ENCODE measurements at regions not wholly inside any gene's neighbourhood (a gene's known extent, or its start where the extent isn't known, plus 50 kb on each side); places are given as distances from the start of the nearest gene placed in this dataset.

DNA sequence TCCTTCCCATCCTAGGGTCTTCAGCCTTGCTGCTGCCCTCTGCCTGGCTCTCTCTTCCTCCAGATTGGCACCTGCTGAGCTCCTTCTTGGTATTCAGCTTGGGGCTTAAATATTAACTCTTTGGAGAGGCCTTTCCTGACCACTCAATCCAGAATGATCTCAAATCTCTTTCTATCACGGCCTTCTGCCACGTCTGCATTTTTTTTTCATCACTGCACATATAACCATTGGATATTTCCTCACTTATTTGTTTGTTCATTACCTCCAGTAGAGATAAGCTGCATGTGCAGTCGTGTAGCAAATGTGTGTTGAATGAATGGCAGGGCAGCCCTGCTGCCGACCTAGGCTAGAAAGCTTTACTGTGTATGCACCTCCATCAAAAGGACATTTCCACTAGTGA lies 51.6 kb upstream of the MPP7 start:
- TF ChIP-seq, protein P1, sequence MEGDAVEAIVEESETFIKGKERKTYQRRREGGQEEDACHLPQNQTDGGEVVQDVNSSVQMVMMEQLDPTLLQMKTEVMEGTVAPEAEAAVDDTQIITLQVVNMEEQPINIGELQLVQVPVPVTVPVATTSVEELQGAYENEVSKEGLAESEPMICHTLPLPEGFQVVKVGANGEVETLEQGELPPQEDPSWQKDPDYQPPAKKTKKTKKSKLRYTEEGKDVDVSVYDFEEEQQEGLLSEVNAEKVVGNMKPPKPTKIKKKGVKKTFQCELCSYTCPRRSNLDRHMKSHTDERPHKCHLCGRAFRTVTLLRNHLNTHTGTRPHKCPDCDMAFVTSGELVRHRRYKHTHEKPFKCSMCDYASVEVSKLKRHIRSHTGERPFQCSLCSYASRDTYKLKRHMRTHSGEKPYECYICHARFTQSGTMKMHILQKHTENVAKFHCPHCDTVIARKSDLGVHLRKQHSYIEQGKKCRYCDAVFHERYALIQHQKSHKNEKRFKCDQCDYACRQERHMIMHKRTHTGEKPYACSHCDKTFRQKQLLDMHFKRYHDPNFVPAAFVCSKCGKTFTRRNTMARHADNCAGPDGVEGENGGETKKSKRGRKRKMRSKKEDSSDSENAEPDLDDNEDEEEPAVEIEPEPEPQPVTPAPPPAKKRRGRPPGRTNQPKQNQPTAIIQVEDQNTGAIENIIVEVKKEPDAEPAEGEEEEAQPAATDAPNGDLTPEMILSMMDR (IDR thresholded peaks at IDR 0.05), result no peak

DNA sequence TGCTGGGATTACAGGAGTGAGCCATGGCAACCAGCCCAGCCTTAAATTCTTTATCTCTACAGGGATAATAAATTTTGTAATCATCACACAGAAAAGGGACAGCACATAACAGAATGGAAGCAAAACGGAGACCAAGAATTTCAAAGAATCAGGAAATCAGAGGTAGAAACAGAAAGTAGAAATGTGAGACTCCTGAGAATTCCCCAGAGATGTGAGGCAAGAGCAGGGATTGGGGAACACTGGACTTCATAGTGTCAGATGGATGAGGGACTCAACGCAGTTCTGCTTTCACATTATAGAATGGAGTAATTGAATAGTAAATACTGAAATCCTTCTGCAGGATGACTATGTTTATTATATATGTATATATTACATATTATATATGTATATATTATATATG lies 52.5 kb upstream of the MPP7 start:
- TF ChIP-seq, protein P1 (IDR thresholded peaks at IDR 0.05), result no peak

DNA sequence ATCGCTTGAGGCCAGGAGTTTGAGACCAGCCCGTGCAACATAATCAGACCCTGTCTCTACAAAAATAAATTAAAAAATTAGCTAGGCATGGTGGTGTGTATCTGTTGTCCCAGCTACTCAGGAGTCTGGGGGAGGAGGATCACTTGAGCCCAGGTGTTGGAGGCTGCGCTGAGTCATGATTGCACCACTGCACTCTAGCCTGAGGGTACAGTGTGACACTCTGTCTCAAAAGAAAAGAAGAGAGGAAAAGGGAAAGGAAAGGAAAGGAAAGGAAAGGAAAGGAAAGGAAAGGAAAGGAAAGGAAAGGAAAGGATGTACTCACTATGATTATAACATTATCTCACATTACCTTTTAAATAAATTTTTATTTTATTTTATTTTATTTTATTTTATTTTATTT lies 56.5 kb upstream of the MPP7 start:
- TF ChIP-seq, protein P1 (IDR thresholded peaks at IDR 0.05), result no peak

DNA sequence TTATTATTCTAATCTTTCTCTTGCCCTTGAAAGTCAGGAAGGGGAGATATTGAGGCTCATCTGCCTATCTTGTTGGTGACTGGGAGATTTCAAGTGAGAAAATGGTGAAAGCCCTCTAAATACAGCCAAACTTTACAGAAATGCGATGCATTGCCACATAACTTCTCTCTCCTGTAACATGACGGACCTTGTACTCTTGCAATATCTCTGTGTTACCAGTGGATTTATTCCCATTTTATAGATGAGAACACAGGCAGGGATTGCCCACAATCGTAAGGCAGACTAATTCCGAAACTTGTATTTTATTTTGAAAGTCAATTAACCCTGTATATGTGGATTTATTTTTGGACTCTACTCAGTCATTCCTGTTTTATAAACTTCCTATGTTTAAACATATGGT lies 57.3 kb upstream of the MPP7 start:
- TF ChIP-seq, protein P1 (IDR thresholded peaks at IDR 0.05), result no peak

DNA sequence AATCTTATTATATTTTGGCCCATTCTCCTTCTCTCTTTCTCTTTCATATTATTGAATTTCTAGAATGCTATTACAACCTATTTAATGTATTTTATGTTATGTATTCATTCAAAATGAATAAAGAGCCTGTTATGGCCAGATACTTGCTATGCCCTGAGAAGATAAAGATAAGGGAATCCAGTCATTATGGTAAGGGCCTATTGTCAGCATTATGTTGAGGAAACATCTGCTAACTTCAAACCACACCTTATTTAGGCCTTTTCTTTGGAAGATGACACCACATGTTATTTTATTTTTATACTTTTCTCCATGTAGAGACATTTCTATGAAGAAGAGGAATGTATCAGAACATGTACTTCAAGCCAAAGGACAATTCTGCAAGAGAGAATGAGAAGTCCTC lies 60.5 kb upstream of the MPP7 start:
- TF ChIP-seq, protein P1 (IDR thresholded peaks at IDR 0.05), result no peak

DNA sequence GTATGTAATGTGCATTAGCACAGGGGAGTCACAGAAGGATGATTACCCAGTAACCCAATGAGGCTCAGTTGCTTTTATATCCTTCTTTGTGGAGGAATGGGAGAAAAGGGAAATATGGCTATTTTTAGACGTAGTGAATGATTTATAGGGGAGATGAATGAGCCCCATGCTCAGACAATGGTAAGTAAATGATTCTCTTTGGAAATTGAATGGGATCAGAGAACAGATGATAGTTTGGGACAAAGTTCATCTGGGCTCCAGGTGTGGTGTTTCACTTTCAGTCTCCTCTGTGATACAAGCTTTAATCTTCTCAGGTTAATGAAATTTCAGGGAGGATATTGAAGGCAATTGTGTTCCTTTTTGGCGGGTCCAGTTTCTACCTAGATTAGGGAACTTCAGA lies 63.0 kb upstream of the MPP7 start:
- TF ChIP-seq, protein P1 (IDR thresholded peaks at IDR 0.05), result no peak

DNA sequence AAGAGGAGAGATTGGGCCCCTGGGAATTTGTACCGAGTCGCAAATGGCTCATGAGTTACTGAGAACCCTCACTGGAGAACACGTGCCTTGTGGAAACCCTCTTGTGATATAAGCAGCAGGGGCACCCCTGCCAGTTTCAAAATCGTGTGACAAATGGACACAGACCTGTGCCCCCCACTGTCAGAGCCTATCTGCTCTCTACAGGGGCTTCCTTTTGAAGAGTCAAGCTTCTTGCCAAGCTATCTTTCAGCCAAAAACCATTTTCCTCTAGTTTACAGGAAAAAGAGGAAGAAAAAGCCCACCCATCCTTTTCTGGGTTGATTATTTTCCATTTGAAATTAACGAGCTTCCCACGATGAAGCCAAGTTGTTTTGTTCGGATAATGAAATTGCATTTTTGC lies 64.1 kb upstream of the MPP7 start:
- TF ChIP-seq, protein P1 (IDR thresholded peaks at IDR 0.05), result no peak

DNA sequence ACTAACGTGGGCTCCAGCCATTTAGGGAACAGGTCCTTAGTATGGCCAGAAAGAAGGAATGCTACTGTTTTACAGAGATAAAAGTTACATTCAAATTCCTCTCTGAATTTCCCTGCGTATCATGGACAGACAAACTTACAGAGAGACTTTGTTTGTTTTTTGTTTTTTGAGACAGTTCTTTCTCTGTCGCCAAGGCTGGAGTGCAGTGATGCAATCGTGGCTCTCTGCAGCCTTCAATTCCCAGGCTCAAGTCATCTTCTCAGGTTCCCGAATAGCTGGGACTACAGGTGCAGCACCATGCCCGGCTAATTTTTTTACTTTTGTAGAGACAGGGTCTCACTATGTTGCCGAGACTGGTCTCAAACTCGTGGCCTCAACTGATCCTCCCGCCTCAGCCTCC lies 64.5 kb upstream of the MPP7 start:
- TF ChIP-seq, protein P1 (IDR thresholded peaks at IDR 0.05), result no peak

All from LNCAP (cell line).